ENCODE measurements at regions not wholly inside any gene's neighbourhood (a gene's known extent, or its start where the extent isn't known, plus 50 kb on each side); places are given as distances from the start of the nearest gene placed in this dataset.

GRCh38 chr1:164971391-164971790 is 385.1 kb downstream of the LMX1A start:
- H3K27me3 ChIP-seq (ENCODE audit: insufficient read depth, low read length), result no peaks in the 10 kb centered on the region
- DNase-seq (ENCODE audit: low read depth, low spot score) (no peak), ATAC-seq (no peak)
- no peaks in the 10 kb centered on the region for H3K4me1 ChIP-seq (ENCODE audit: control insufficient read depth in 1 of 2, insufficient read depth in 2 of 2, low read length in 2 of 2)
- ChIA-PET CTCF (no interaction called here), POLR2A (no interaction called here), RAD21 (ENCODE audit: low non-redundant PET in 1 of 2, low total read pairs in 2 of 2, uncharacterized antibody in 2 of 2, unreplicated experiment in 2 of 2) (no interaction called here)
- no peak overlapping the region for H3K4me2 ChIP-seq (ENCODE audit: low read length)
- intact Hi-C loops (cut with micrococcal nuclease), result no loop called here
- no peak overlapping the region for H3K27ac ChIP-seq (ENCODE audit: low read depth, low read length)
- H3K9me3 ChIP-seq (ENCODE audit: control insufficient read depth in 1 of 2, insufficient read depth in 1 of 2, low read depth in 1 of 2, low read length in 2 of 2), result no peaks in the 10 kb centered on the region
- no peak overlapping the region for H2AFZ ChIP-seq (ENCODE audit: low read depth, low read length, poor library complexity, severe bottlenecking)
- H3K4me3 ChIP-seq (replicated peaks in 1 of 2; ENCODE audit: low read depth in 1 of 2, low read length in 2 of 2), result no peak overlapping the region
- TF ChIP-seq EGR1 (IDR thresholded peaks at IDR 0.05; ENCODE audit: low read depth) (no peak), SIN3A (IDR thresholded peaks at IDR 0.05; ENCODE audit: low read depth) (no peak), POLR2A (IDR thresholded peaks at IDR 0.05; ENCODE audit: borderline replicate concordance, extremely low read depth, insufficient read depth, insufficient read length) (no peak), ZFX (IDR thresholded peaks at IDR 0.05) (no peak), FOSL1 (IDR thresholded peaks at IDR 0.05; ENCODE audit: low read depth) (no peak), CTCF (IDR thresholded peaks at IDR 0.05 in 2 of 3, conservative IDR thresholded peaks at IDR 0.05 in 1 of 3; ENCODE audit: borderline replicate concordance in 1 of 3, insufficient read depth in 1 of 3, low read depth in 2 of 3, low read length in 2 of 3) (no peak), CBX3 (IDR thresholded peaks at IDR 0.05; ENCODE audit: low read depth) (no peak), CEBPB (IDR thresholded peaks at IDR 0.05; ENCODE audit: low read depth) (no peak), YY1 (IDR thresholded peaks at IDR 0.05; ENCODE audit: extremely low read depth, insufficient replicate concordance, low read depth, low read length) (no peak), SP1 (IDR thresholded peaks at IDR 0.05; ENCODE audit: low read depth) (no peak), POLR2AphosphoS5 (IDR thresholded peaks at IDR 0.05; ENCODE audit: low read depth, low read length) (no peak), RAD21 (IDR thresholded peaks at IDR 0.05; ENCODE audit: low read depth) (no peak), JUND (IDR thresholded peaks at IDR 0.05) (no peak), EZH2 (IDR thresholded peaks at IDR 0.05) (no peak)
- TF ChIP-seq, protein P1, sequence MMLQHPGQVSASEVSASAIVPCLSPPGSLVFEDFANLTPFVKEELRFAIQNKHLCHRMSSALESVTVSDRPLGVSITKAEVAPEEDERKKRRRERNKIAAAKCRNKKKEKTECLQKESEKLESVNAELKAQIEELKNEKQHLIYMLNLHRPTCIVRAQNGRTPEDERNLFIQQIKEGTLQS (IDR thresholded peaks at IDR 0.05), result no peak
- H3K79me2 ChIP-seq (ENCODE audit: insufficient read depth, low read length), result no peaks in the 10 kb centered on the region
- BruUV-seq (replicated peaks), result no TSS peak
- no peaks in the 10 kb centered on the region for H4K20me1 ChIP-seq (ENCODE audit: insufficient read depth)
- no peak overlapping the region for H3K9ac ChIP-seq (ENCODE audit: low read length)
- no peaks in the 10 kb centered on the region for H3K9me2 ChIP-seq (ENCODE audit: insufficient read depth)
- H3K36me3 ChIP-seq (ENCODE audit: control insufficient read depth in 1 of 2, insufficient read depth in 2 of 2, low read length in 2 of 2), result no peaks in the 10 kb centered on the region

Data from HCT116 (cell line).